CD4-positive, alpha-beta T cell (primary cell): ENCODE measurements at regions not wholly inside any gene's neighbourhood (a gene's known extent, or its start where the extent isn't known, plus 50 kb on each side); places are given as distances from the start of the nearest gene placed in this dataset.

Source experiments
- ATAC-seq: fragments of 200-7000 bp; cut with Tn5 transposase; one replicate; pipeline ENCODE4 v1.10.0; 2022; ENCODE audit warnings: mild to moderate bottlenecking; ENCODE audit not compliant: poor library complexity
- CTCF ChIA-PET: fragments of 350-600 bp; sonication (Branson Sonifier 250); formaldehyde crosslinking; loops from one replicate; lab custom pipeline; 2021; ENCODE audit warnings: antibody characterized with exemption, inconsistent platforms; lab: Charles Lee
- POLR2A ChIA-PET: fragments of 350-600 bp; sonication (Branson Sonifier 250); formaldehyde crosslinking; loops from one replicate; lab custom pipeline; 2021; ENCODE audit warnings: antibody characterized with exemption, inconsistent platforms; lab: Charles Lee
- DNase-seq, 14 experiments: peaks; one replicate each; pipeline ENCODE4 v3.0.0-alpha.2; 2013 to 2020; ENCODE audit warnings: mixed read lengths in 2 of 14
- H3K27ac ChIP-seq, 2 donors: one replicate each; pipeline versions ENCODE4 v1.5.1 to v1.7.0; 2013; ENCODE audit warnings: low read length in 2 of 2, low read depth in 1 of 2, mild to moderate bottlenecking in 1 of 2
- H3K27me3 ChIP-seq, 2 experiments: 1 replicate in 1 of 2; 2 replicates in 1 of 2; pipeline versions ENCODE4 v1.6.1 to v1.7.0; 2013; ENCODE audit warnings: low read length in 2 of 2, control low read depth in 1 of 2, mild to moderate bottlenecking in 1 of 2, moderate library complexity in 1 of 2; ENCODE audit not compliant: insufficient read depth in 2 of 2, control insufficient read depth in 1 of 2
- H3K36me3 ChIP-seq: one replicate; pipeline ENCODE4 v1.6.1; 2013; ENCODE audit warnings: low read length, control low read depth; ENCODE audit not compliant: insufficient read depth
- H3K4me1 ChIP-seq: one replicate; pipeline ENCODE4 v1.6.1; 2013; ENCODE audit warnings: low read length, control low read depth; ENCODE audit not compliant: insufficient read depth
- H3K4me3 ChIP-seq: one replicate; pipeline ENCODE4 v1.5.1; 2013; ENCODE audit warnings: mild to moderate bottlenecking, low read length, moderate library complexity
- H3K9me3 ChIP-seq, 2 experiments: 1 replicate in 1 of 2; 2 replicates in 1 of 2; pipeline versions ENCODE4 v1.6.1 to v1.7.0; 2013; ENCODE audit warnings: low read length in 2 of 2, mild to moderate bottlenecking in 2 of 2, control low read depth in 1 of 2, moderate library complexity in 1 of 2; ENCODE audit not compliant: control insufficient read depth in 1 of 2, insufficient read depth in 1 of 2
- H3K27ac Mint-ChIP-seq: one replicate; pipeline ENCODE4 v1.8.0; 2020; ENCODE audit warnings: mixed read lengths
- H3K27me3 Mint-ChIP-seq: one replicate; pipeline ENCODE4 v1.8.0; 2021; ENCODE audit warnings: mixed read lengths
- H3K36me3 Mint-ChIP-seq: one replicate; pipeline ENCODE4 v1.8.0; 2021; ENCODE audit warnings: low read depth, mixed read lengths
- H3K4me1 Mint-ChIP-seq: one replicate; pipeline ENCODE4 v1.8.0; 2021; ENCODE audit warnings: low read depth, mixed read lengths
- H3K4me3 Mint-ChIP-seq: one replicate; pipeline ENCODE4 v1.8.0; 2020; ENCODE audit warnings: mild to moderate bottlenecking, mixed read lengths
- H3K9me3 Mint-ChIP-seq: one replicate; pipeline ENCODE4 v1.8.0; 2020; ENCODE audit warnings: mixed read lengths
- intact Hi-C, 2 experiments: fragments of 100-400 bp; cut with DNase I in 1 of 2; cut with micrococcal nuclease in 1 of 2; formaldehyde crosslinking; loops; one replicate each; pipeline versions ENCODE4 v1.15.1 to v1.9.0; 2023 to 2025; cut with DNase I, micrococcal nuclease
- TF ChIP-seq, protein P1 (sequence below): fragments of 200-600 bp; IDR thresholded peaks from one replicate; pipeline ENCODE4 v1.8.0; 2022; ENCODE audit warnings: antibody characterized with exemption, mild to moderate bottlenecking

DNA sequence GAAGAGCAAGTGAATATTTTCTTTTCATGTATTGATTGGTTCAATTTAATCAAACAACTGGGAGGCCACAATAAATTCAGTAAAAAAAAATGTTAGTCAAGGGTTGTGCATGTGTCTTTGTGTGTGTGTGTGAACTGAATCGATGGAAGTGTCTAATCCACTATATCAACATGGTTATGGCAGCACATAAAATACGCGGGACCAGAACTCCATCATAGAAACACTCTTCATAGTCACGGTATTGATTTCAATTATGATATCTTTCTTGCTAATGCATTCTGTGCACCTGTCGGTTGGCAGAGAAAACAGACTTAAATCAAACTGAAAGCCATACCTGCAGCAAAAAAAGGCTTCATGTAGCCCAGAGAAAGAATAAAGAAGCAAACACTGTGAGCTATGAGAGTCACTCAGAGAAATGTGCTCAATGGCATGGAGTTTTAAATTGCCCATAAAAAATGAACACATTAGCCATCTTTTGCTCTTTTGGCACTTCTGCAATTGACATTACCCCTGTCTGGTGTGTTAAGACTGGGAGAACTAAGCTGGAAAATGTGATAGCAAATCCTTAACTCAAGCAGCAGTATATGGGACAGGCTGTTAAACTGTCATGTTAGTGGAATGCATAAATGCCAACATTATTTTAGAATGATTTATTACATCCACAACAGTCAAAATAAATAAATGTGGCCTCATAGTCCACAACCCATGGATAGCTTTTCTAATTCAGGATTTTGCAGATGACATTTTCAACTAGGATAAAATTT lies 642.4 kb upstream of the C9orf72 start:
- no peak for DNase-seq
- ChIA-PET POLR2A (no interaction called here), CTCF (no interaction called here)
- Histone ChIP-seq H3K27ac (no peak overlapping the region), H3K27me3 (no peaks in the 10 kb centered on the region), H3K4me1 (no peaks in the 10 kb centered on the region), H3K4me3 (no peak overlapping the region), H3K9me3 (peaks cover 0 to 4% of the 10 kb centered on the region in 2 experiments), H3K36me3 (no peaks in the 10 kb centered on the region)
- Mint-ChIP-seq H3K27me3 (no peaks in the 10 kb centered on the region), H3K4me1 (no peaks in the 10 kb centered on the region), H3K9me3 (peaks cover 8% of the 10 kb centered on the region), H3K4me3 (no peak overlapping the region), H3K27ac (no peak overlapping the region), H3K36me3 (no peaks in the 10 kb centered on the region)
- no peak for ATAC-seq
- intact Hi-C loops, result no loop called here
- TF ChIP-seq, protein P1, sequence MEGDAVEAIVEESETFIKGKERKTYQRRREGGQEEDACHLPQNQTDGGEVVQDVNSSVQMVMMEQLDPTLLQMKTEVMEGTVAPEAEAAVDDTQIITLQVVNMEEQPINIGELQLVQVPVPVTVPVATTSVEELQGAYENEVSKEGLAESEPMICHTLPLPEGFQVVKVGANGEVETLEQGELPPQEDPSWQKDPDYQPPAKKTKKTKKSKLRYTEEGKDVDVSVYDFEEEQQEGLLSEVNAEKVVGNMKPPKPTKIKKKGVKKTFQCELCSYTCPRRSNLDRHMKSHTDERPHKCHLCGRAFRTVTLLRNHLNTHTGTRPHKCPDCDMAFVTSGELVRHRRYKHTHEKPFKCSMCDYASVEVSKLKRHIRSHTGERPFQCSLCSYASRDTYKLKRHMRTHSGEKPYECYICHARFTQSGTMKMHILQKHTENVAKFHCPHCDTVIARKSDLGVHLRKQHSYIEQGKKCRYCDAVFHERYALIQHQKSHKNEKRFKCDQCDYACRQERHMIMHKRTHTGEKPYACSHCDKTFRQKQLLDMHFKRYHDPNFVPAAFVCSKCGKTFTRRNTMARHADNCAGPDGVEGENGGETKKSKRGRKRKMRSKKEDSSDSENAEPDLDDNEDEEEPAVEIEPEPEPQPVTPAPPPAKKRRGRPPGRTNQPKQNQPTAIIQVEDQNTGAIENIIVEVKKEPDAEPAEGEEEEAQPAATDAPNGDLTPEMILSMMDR, result no peak

DNA sequence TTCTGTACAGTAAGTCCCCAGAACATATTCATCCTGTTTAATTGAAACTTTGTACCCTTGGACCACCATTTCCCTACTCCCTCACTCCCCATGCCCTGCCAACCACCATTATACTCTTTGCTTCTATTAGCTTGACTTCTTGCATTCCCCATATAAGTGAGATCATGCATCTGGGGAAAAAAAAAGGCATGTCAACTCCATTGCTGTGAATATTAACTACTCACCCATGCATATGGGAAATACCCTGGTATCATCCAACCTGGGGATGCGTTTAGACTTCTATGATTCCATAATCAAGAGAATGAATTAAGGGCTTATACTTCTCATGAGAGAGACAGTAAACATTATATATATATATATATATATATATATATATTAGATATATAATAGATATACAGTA lies 659.4 kb upstream of the C9orf72 start:
- H3K4me3 Mint-ChIP-seq, result no peak overlapping the region
- Histone ChIP-seq H3K9me3 (peaks cover 0 to 8% of the 10 kb centered on the region in 2 experiments), H3K27ac (no peak overlapping the region), H3K36me3 (no peaks in the 10 kb centered on the region), H3K4me1 (no peaks in the 10 kb centered on the region), H3K27me3 (no peaks in the 10 kb centered on the region), H3K4me3 (no peak overlapping the region)
- DNase-seq (no peak), ATAC-seq (no peak)
- H3K27me3 Mint-ChIP-seq, result no peaks in the 10 kb centered on the region
- CTCF ChIA-PET, result no interaction called here
- POLR2A ChIA-PET, result no interaction called here
- H3K36me3 Mint-ChIP-seq, result no peaks in the 10 kb centered on the region
- peaks cover 8% of the 10 kb centered on the region for H3K9me3 Mint-ChIP-seq
- intact Hi-C loops, result no loop called here
- no peaks in the 10 kb centered on the region for H3K4me1 Mint-ChIP-seq
- TF ChIP-seq, protein P1, result no peak
- no peak overlapping the region for H3K27ac Mint-ChIP-seq

DNA sequence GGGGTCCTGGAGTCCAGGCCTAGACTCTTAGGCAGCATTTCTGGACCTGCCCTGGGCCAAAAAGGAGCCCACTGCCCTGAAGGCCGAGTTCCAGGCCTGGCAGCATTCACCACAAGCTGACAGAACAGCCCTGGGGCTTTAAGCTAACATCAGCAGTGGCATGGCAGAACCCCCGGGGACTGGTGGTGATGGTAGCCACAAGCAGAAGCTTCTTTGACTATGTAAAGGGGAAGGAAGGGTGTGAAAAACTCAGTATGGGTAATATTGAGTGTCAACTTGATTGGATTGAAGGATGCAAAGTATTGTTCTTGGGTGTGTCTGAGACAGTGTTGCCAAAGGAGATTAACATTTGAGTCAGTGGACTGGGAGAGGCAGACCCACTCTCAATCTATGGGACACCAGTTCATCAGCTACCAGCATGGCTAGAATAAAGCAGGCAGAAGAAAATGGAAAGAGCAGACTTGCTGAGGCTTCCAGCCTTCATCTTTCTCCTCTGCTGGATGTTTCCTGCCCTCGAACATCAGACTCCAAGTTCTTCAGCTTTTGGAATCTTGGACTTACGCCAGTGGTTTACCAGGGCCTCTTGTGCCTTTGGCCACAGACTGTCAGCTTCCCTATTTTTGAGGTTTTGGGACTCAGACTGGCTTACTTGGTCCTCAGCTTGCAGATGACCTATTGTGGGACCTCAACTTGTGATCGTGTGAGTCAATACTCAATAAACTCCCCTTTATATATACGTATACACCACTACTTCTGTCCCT lies 661.0 kb upstream of the C9orf72 start:
- H3K9me3 Mint-ChIP-seq, result peaks cover 16% of the 10 kb centered on the region
- no peaks in the 10 kb centered on the region for H3K4me1 Mint-ChIP-seq
- H3K27me3 Mint-ChIP-seq, result no peaks in the 10 kb centered on the region
- H3K4me1 ChIP-seq, result no peaks in the 10 kb centered on the region
- no peak overlapping the region for H3K4me3 Mint-ChIP-seq
- no peaks in the 10 kb centered on the region for H3K36me3 Mint-ChIP-seq
- H3K27ac Mint-ChIP-seq, result no peak overlapping the region
- ATAC-seq (no peak), DNase-seq (no peak)
- no peaks in the 10 kb centered on the region for H3K36me3 ChIP-seq
- intact Hi-C loops, result no loop called here
- TF ChIP-seq, protein P1, result no peak
- CTCF ChIA-PET, result no interaction called here
- POLR2A ChIA-PET, result no interaction called here
- H3K9me3 ChIP-seq, result peaks cover 0 to 8% of the 10 kb centered on the region in 2 experiments
- H3K27ac ChIP-seq, result no peak overlapping the region
- no peak overlapping the region for H3K4me3 ChIP-seq
- no peaks in the 10 kb centered on the region for H3K27me3 ChIP-seq
